Hepatocyte (in vitro differentiated cells): ENCODE measurements at regions not wholly inside any gene's neighbourhood (a gene's known extent, or its start where the extent isn't known, plus 50 kb on each side); places are given as distances from the start of the nearest gene placed in this dataset.

Experiments
- CTCF ChIP-seq: fragments of 200-600 bp; sonication (generic); IDR thresholded peaks from 2 replicates; pipeline ENCODE4 v1.5.1; 2016; ENCODE audit warnings: antibody characterized with exemption, mild to moderate bottlenecking; ENCODE audit not compliant: poor library complexity
- EZH2 ChIP-seq: fragments of 200-600 bp; sonication (generic); IDR thresholded peaks from 2 replicates; pipeline ENCODE4 v1.6.1; 2016; ENCODE audit warnings: antibody characterized with exemption, mild to moderate bottlenecking, borderline replicate concordance

GRCh38 chr3:34780973-34781372 lies 858.4 kb upstream of the ARPP21 start:
- TF ChIP-seq EZH2 (no peak), CTCF (no peak)
